Choroid plexus epithelial cell (primary cell): ENCODE measurements at regions not wholly inside any gene's neighbourhood (a gene's known extent, or its start where the extent isn't known, plus 50 kb on each side); places are given as distances from the start of the nearest gene placed in this dataset.
"Not testable (repeated sequence)": the region's sequence is repeated elsewhere in the genome, so short reads cannot be mapped to it uniquely, and the experiment has no call there.

Experiments
- DNase-seq: peaks from one replicate; pipeline ENCODE4 v3.0.0-alpha.2; 2010; ENCODE audit warnings: low read depth
- H3K4me3 ChIP-seq: 2 replicates; pipeline ENCODE4 v1.5.1; 2011; ENCODE audit warnings: low read depth, mild to moderate bottlenecking, control low read depth, low read length, moderate library complexity
- TF ChIP-seq, protein P1 (sequence below): conservative IDR thresholded peaks from 2 replicates; pipeline ENCODE4 v1.5.1; 2011; ENCODE audit warnings: low read depth, mild to moderate bottlenecking, control low read depth, inconsistent platforms, low read length, moderate library complexity

GRCh38 chr5:150960791-150961396 is 56.1 kb upstream of the ZNF300 start:
- H3K4me3 ChIP-seq = no peak overlapping the region
- TF ChIP-seq, protein P1, sequence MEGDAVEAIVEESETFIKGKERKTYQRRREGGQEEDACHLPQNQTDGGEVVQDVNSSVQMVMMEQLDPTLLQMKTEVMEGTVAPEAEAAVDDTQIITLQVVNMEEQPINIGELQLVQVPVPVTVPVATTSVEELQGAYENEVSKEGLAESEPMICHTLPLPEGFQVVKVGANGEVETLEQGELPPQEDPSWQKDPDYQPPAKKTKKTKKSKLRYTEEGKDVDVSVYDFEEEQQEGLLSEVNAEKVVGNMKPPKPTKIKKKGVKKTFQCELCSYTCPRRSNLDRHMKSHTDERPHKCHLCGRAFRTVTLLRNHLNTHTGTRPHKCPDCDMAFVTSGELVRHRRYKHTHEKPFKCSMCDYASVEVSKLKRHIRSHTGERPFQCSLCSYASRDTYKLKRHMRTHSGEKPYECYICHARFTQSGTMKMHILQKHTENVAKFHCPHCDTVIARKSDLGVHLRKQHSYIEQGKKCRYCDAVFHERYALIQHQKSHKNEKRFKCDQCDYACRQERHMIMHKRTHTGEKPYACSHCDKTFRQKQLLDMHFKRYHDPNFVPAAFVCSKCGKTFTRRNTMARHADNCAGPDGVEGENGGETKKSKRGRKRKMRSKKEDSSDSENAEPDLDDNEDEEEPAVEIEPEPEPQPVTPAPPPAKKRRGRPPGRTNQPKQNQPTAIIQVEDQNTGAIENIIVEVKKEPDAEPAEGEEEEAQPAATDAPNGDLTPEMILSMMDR = no peak
- DNase-seq = peak; percentile 1

DNA sequence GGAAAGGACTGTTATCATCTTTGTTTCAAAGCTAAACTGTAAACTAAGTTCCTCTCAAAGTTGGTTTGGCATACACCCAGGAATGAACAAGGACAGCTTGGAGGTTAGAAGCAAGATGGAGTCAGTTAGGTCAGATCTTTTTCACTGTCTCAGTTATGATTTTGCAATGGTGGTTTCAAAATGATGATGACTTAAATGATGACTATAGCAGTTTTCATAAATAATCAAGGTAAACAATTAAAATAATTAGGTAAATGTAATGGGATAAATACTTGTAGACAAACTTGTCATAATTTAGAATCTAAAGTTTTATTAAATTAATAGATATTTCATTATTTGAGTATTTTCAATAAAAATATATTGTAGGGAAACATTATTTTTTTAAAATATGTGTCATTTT is 55.5 kb upstream of the ZNF300 start:
- H3K4me3 ChIP-seq, DNase-seq: not testable (repeated sequence)
